Activated CD4-positive, alpha-beta T cell treated with anti-CD3 and anti-CD28 coated beads, Interleukin-2, amount 50 U/mL, for 1 hour (primary cell): ENCODE measurements at regions not wholly inside any gene's neighbourhood (a gene's known extent, or its start where the extent isn't known, plus 50 kb on each side); places are given as distances from the start of the nearest gene placed in this dataset.
"Not testable (repeated sequence)": the region's sequence is repeated elsewhere in the genome, so short reads cannot be mapped to it uniquely, and the experiment has no call there.

Experiments used
- DNase-seq: peaks from one replicate; pipeline ENCODE4 v3.0.0-alpha.2; 2020

DNA sequence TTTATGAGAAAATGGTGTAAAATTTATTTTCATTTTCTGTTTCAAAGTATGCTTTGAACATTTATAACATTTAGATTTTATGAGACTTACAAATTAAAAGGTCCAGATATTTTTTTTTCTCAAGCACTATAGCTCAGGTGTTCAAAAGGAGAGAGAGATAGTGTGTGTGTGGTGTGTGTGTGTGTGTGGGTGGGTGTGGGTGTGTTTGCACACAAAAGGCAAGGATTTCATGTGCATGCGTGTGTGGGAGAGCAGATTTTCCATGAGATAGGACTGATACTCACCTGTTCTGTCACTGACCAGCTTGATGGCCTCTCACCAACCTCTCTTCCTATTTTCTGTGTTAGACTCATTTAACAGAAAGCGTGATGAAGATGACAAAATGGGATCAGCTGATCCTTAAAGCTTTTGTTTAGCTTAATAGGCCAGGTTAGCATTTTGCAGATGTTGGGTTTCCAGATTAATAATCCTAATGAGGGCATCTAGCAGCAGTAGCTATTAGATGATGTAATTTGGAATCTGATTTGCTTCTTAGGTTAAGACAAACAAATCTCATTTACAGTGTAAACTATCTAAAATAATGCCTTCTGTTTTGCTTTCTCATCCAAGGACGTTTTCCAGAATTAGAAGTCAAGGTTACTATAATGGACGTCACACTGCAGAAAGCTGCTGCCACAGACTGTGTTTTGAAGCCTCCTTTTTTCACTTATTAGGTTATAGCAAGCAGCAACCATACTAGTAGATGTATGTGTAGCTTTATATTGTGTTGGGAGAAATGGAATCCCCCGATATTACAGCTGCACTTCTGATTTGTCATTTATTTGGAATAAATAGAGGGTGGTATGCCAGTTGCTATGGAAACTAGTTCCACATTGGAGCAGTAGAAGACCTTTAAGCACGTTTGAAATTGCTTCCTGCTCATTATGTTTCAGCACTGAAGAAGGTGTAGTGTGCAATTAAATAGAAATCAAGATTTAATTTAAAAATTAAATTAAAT, 355.6 kb downstream of the TAF11L14 start:
- no peak for DNase-seq

DNA sequence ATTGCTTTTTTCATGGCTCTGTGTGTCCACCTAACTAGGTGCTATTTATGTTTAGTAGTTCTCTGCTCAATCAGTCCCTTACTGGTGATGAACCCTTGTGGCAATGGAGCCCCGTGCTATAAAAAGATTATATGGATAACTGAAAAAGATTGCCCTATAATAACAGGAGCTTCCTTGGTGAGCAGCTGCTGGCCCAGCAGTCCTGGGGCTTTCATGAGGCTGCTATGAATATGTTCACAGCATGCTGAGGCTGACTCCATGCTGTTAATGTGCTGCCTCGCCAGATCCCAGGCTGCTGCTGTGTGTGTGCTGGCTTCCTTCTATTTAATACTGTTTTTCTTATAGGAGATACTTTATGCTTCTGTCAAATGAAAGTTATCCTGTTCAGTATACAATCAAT, 357.5 kb downstream of the TAF11L14 start:
- DNase-seq, result no peak

DNA sequence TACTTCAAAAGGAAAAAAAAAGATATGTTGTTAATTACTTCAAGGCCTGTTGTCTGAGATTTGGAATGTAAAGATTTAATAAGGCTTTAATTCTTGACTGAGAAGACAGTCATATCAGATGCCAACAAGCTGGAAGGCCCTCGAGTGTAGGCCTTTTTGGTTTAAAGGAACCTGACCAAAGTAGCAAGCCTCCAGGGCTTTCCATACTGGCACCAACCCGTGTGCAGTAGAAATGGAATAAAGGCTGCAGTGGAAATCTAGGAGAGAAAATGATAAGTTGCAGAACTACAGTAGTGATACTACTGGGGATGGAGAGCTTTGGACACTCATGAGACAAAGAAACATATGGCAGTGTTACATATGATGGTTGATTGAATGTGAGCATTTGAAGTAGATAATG, 358.0 kb downstream of the TAF11L14 start:
- DNase-seq, result no peak

DNA sequence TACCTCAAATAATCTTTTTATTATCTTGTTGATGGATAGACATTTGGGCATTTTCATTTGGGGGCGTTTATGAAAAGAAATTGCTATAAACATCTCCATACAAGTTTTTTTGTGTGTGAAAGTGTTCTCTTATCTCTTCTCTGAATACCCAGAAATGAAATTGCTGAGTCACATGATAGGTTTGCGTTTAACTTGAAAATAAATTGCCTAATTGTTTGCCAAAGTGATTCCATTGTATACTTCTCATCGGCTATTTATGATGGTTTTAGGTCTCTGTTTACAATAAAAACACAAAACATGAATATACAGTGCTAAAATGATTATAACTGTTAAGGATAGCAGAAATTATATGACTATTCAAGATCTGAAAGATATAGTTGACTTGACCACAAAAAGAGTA, 361.7 kb downstream of the TAF11L14 start:
- no peak for DNase-seq

DNA sequence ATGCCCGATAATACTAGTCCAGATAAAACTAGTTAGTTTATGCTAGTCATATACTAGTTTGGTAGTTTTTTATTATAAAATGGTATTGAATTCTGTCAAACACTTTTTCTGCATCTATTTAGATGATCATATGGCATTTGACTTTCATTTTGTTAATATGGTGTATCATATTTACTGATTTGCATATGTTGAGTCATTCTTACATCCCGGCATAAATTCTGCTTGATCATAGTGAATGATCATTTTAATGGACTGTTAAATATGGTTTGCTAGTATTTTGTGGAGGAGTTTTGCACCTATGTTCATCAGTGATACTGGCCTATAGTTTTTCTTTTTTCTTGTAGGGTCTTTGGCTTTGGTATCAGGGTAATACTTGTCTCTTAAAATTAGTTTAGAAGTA, 365.6 kb downstream of the TAF11L14 start:
- no peak for DNase-seq

DNA sequence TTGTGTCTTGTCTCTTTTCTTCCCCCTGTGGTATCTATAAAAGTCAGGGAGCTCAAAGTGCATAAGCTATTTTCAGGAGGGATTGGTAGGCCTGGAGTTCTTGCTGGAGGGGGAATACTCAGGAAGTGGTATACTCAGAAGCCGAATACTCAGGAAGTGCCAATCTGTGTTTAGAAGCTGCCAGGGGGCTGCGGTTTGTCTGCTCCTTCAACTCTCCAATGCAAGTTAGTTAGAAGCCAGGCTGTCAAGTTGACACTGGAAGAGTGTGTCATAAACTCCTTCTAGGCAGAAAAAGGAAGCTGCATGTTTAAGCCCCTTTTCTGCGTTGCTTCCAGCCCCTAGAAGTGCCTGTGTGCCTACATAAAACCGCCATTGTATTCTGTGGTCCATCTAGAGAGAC, 366.5 kb downstream of the TAF11L14 start:
- DNase-seq, result no peak

DNA sequence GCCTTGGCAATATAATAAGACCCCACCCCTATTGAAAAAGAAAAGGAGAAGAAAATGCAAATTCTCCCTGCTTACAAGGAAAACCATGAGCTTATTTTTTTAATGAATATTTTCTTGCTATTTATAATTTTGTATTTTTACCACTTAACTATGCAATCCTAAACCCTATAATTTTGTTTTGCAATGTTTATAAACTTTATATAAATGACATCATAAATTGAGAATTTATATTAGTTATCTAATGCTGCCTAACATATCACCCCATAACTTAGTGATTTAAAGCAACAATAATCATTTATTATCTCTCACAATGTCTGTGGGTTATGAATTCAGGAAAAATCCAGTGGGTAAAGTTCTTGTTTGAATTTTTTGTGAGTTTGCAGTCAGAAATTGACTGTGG, 369.1 kb downstream of the TAF11L14 start:
- no peak for DNase-seq

DNA sequence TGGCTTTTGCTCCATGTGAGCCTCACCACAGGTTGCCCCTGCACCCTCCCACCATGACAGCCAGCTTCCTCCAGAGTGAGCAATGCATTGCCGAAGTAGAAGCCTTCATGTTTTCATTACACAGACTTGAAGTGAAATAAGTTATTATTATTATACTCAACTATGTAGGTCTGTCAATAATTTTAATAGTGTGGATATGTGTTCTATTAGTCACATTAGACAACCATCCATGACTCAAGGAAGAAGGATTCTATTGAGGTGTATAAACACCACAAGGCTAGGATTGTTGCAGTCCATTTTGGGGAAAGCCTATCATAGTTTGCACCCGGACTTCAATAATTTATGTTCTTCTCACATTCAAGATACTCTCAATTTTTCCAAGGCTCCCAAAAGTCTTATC, 369.5 kb downstream of the TAF11L14 start:
- no peak for DNase-seq

DNA sequence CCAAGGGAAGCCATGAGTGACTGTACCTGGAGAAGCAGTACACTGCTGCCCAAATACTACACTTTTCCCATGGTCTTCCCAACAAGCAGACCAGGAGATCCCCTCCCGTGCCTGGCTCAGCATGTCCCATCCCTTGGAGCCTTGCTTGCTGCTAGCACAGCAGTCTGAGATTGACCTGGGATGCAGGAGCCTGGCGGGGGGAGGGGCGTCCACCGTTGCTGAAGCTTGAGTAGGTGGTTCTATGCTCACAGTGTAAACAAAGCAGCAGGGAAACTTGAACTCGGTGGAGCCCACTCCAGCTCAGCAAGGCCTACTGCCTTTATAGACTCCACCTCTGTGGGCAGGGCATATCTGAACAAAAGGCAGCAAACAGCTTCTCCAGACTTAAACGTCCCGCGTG, 372.0 kb downstream of the TAF11L14 start:
- DNase-seq, result not testable (repeated sequence)

DNA sequence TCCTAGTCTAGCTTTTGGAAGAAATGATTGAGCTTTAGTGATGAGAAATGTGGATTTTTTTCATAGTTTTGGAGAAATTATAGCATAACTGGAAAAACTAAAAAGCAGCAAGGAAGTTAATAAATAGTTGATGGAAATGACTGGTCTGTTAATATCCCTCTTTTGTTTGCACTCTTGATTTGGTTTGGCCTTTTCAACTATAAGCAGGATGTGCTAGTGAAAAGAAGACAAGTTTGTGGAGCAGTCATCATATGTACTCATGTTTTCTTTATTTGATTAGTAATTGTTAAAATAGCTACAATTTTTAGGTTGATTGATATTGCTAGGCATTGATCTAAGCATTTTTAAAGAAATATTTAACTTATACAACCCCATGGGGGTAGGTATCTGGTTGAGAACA, 374.7 kb downstream of the TAF11L14 start:
- no peak for DNase-seq

DNA sequence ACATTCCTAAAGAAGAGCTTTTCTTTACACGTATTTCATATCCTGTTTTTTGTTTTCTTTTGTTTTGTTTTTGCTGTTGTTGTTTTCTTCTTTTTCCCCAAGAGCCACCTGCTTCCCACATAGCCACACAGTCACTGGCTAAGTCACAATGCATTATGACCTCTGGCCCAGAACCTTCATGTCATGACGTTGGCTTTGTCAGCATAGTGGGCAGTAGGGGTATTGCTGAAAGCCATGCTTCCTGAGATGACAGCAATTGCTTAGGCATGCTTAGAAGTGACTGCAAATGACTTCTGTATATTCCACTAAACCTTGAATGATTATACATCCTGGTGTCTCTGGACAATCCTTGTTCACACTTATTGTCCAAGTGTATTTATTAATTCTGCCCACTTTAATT, 375.8 kb downstream of the TAF11L14 start:
- DNase-seq, result no peak

DNA sequence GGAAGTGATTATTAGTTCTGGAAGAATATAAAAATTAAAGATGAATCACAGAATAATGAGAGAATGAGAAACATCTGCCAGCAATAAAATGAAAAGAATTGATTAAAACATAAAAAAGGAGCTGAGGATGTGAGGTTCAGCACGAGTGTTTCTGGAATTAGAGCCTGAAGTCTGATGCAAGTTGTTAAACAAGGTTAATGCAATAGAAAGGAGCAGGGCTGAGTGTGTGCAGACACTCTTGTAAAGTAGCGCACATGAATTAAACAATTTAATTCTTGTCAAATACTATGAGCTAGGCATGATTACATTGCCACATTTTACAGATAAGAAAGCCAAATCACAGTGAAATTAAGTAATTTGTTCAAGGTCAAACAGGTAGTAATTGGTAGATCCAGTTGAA, 384.2 kb downstream of the TAF11L14 start:
- no peak for DNase-seq

DNA sequence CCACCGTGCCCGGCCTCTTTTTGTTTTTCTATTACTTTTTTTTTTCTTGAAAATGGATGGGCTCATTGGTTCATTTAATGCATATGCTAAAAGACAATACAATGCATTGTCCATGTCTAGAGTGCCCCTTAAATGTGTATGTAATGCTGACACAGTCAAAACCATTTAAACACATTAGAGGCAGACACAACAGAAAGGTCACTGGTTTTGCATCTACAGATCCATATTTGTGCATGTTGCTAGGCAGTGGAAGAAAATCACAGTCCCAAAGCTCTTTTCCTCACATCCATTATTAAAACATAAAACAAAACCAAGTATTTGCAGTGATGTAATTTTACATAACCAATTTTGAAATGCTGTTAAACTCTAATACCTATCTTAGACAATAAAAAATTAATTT, 389.0 kb downstream of the TAF11L14 start:
- no peak for DNase-seq

DNA sequence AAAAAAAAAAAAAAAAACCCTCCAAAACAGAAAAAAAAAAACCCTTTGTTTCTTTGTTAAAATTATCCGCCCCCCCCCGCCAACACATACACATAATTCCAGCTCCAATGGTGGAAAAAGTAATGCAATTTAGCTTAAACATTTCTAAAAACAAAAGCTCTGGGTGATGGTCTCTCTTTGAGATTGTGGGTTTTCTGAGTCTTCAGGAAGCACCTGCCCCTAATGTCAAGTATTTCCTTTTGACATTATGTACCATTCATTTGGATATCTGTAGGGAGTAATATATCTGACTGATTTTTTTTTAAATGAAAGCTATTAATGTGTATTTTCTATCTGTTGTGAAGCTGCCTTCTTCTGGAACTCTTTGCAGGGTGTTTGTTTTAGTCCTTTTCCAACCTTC, 389.7 kb downstream of the TAF11L14 start:
- no peak for DNase-seq

DNA sequence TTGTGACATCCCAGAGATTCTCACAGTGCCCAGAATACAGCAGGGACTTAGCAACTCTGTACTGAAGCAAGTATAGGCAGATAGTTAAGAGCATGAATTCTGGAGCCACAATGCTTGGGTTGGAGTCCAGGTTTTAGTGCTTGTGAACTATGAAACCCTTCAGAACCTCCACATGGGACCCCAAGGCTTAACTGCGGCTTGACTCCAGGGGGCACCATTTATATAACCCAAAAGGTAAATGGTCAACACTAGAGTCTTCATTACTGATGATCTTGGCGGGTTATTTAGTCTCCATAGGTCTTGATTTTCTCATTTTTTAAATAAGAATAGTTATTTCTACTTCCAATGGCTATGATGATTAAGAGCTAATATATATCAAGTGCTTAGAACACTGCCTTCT, 390.3 kb downstream of the TAF11L14 start:
- DNase-seq, result no peak

DNA sequence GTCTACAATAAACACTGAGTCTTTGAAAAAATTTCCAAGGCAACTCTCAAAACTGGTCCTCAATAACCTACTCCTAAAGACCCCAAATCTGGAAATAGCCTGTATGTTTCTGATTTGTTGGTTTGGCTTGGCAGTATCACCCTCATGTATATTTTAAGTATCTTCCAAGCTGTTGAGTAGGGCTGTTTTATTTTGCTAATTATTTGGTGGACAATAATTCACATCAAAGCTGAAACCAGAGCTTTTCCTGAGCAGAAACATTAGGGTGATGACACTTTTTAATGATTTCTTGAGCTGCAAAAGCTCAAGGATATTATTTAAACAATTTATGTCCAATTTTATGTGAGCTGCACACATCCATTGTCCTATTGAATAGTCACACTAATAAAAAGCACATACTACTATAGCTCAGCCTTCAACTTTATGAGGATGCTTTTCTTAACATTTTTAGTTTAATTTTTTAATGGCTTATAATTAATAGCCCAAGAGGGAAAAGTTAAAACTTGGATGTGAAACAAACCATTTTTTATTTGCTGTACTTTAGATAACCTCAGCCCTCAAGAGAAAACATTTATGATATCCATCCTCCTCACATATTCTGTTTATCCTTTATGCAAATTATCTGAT, 393.1 kb downstream of the TAF11L14 start:
- no peak for DNase-seq

DNA sequence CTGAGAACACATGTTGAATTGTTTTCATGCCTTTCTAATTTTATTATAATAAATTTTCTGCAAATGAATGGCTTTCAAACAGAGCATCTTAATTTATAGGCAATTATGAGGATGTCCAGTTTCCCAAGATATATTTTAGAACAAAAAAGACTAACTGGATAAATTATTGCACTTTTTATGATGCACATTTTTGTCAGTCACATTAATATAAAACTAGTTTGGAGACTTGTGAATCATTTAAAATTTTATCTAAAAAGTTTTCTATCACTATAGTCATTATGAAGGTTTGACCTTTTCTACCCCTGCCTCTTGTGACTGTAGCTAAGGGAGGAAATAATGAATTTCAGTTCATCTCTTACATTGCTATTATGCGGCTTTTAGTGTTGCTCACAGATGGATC, 393.8 kb downstream of the TAF11L14 start:
- no peak for DNase-seq

DNA sequence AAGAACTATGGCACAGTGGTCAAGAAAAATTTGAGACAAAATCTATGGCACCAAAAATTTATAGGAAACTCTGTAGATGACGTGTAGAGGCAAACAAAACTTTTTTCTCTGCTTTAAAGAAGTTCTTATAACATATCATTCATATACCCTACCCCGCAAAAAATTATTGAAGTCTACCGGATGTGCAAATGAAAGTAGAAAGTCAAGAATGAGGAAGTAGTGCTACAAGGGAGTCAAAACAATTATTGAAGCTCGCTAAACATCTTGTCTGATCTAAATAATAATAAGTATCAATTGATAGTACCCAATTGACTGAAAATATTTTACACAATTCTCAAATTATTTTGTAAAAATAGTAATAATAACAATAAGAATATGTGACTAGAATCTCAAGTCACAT, 398.5 kb downstream of the TAF11L14 start:
- no peak for DNase-seq

DNA sequence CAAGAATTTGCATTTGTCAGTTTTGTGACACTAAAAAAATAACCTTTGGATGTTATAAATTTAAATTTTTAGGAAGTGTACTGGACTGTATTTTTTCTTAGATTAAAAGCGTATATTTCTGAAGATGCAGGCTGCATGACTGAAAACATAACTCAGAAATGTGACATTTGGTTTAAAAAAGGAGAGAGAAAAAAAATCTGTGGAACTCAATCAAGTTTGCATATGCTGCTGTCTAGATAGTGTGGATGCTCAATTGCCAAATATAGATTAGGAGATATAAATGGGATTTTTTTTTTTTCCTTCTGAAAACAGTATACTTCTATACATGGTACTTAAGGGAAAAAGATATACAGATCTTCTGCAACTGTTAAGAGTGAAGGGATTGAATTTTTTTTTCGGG, 402.3 kb downstream of the TAF11L14 start:
- DNase-seq, result no peak

DNA sequence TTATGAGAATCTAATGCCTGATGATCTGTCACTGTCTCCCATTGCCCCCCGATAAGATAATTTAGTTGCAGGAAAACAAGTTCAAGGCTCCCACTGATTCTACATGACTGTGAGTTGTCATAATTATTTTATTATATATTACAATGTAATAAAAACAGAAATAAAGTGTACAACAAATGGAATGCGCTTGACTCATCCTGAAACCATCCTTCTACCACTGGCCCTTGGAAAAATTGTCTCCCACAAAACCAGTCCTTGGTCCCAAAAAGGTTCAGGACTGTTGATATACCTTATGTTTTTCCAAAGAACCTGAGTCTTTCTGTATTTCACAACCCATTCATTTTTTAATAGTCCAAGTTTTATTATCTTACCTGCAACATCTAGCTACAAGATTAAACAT, 403.5 kb downstream of the TAF11L14 start:
- DNase-seq, result no peak

DNA sequence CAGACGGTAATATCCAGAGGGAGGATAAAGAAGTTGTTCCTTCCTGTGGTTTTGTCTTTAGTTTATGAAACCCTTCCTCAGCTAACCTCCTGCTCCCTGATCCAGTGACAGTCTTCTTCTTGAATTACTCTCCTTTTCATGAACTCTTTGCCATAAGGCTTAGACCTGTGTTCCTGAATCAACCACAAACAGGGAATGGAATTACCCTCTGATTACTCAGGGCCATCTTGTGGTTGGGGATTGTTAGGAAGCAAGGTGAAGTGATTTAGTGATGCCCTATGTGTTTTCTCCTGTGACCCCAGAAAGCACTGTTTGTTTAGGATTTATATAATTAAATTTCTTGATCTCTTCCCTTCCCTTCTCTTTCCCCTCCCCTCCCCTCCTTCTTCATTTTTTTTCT, 409.1 kb downstream of the TAF11L14 start:
- DNase-seq, result no peak

DNA sequence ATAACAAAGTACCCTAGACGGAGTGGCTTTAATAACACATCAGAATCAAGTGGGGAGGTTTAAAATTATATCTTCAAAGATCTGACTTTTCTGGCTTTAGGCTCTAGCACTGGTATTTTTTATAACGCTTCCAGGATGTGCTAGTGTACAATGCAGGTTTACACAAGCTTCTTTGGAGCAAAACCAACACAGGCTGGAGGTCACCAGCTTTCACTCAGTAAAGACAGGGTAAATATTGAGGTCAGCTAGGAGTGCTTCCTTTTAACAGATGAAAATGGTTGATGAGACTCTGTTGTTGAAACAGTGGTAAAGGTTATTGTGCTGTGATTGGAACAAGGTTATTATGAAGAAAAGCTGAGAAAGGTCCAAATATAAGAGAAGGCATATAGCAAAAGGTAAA, 414.2 kb downstream of the TAF11L14 start:
- no peak for DNase-seq

DNA sequence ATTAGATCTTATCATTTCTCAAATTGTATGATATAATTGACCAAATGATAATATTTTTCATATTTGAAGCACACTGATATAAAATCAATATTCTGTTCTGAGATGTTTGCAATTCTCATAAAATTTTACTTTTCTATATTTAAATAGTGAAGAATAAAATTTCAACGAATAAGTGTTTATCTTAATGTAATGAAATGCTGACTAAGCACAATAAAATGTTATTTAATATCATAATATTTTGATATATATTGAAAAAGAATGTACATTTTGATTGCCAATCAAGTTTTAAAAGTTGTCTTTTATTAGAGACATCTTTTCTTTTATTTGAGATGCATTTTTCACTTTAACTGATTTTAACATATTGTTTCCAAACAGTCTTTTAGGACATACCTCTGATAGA, 416.1 kb downstream of the TAF11L14 start:
- DNase-seq, result no peak

DNA sequence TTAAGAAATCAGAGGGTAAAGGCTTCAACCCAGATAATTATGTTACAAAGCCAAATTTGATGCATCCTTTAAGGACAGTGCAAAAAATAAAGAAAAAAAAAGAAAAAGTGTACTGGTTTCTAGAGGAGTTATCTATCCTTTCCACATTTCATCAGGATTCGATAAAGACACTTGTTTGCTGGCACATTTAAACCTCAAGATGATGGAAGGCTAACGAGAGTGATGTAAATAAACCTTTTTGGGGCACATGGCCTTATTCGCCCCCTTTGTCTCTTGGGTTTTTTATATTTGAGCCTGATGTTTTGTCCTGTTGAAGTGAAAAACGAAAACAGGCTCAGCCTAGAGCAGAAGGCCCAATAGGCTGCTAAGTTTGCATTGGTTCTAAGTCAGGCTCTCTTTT, 416.5 kb downstream of the TAF11L14 start:
- no peak for DNase-seq

DNA sequence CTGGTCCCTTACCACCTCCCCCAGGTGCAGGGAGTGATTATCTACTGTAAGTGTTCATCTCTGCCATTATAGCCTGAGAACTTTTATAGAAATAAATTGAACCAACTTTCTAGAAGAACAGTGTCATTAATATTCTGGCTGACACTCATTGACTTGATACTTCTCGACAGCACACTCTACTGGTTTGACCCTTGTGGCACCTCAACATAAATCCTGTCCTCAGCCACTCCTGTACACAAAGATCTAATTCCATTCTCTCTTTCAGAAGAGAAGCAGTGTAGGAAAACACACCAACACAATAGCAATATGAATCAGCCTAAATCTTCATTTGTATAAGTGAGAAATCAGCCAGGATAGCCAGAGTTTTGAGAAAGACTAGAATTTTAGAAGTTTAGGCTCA, 417.7 kb downstream of the TAF11L14 start:
- no peak for DNase-seq
